ENCODE measurements at regions not wholly inside any gene's neighbourhood (a gene's known extent, or its start where the extent isn't known, plus 50 kb on each side); places are given as distances from the start of the nearest gene placed in this dataset.

- TF ChIP-seq, protein P1, sequence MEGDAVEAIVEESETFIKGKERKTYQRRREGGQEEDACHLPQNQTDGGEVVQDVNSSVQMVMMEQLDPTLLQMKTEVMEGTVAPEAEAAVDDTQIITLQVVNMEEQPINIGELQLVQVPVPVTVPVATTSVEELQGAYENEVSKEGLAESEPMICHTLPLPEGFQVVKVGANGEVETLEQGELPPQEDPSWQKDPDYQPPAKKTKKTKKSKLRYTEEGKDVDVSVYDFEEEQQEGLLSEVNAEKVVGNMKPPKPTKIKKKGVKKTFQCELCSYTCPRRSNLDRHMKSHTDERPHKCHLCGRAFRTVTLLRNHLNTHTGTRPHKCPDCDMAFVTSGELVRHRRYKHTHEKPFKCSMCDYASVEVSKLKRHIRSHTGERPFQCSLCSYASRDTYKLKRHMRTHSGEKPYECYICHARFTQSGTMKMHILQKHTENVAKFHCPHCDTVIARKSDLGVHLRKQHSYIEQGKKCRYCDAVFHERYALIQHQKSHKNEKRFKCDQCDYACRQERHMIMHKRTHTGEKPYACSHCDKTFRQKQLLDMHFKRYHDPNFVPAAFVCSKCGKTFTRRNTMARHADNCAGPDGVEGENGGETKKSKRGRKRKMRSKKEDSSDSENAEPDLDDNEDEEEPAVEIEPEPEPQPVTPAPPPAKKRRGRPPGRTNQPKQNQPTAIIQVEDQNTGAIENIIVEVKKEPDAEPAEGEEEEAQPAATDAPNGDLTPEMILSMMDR (IDR thresholded peaks at IDR 0.05): no peak
- TF ChIP-seq RCOR1 (IDR thresholded peaks at IDR 0.05; ENCODE audit: low read depth, low read length) (no peak), HEYL (CRISPR knock-in tag; IDR thresholded peaks at IDR 0.05) (no peak), EP300 (IDR thresholded peaks at IDR 0.05) (no peak), MAFK (IDR thresholded peaks at IDR 0.05; ENCODE audit: partially characterized antibody) (no peak), KDM5A (IDR thresholded peaks at IDR 0.05) (no peak), HOXB13 (CRISPR knock-in tag; IDR thresholded peaks at IDR 0.05; ENCODE audit: low read depth) (no peak), RAD21 (conservative IDR thresholded peaks at IDR 0.05 in 1 of 2, IDR thresholded peaks at IDR 0.05 in 1 of 2) (no peak), POLR2AphosphoS2 (conservative IDR thresholded peaks at IDR 0.05; ENCODE audit: low read length) (no peak), REST (IDR thresholded peaks at IDR 0.05) (no peak), PBX3 (IDR thresholded peaks at IDR 0.05) (no peak)
- TF ChIP-seq, protein P2, sequence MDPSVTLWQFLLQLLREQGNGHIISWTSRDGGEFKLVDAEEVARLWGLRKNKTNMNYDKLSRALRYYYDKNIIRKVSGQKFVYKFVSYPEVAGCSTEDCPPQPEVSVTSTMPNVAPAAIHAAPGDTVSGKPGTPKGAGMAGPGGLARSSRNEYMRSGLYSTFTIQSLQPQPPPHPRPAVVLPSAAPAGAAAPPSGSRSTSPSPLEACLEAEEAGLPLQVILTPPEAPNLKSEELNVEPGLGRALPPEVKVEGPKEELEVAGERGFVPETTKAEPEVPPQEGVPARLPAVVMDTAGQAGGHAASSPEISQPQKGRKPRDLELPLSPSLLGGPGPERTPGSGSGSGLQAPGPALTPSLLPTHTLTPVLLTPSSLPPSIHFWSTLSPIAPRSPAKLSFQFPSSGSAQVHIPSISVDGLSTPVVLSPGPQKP (IDR thresholded peaks at IDR 0.05; ENCODE audit: low read depth, low read length): no peak
These were observed 206.5 kb upstream of the ZNF184 start for GRCh38 chr6:27679308-27679963.
